ENCODE measurements at regions not wholly inside any gene's neighbourhood (a gene's known extent, or its start where the extent isn't known, plus 50 kb on each side); places are given as distances from the start of the nearest gene placed in this dataset.

- WGBS, result 79% methylated on average over 4 of the region's 4 CpGs
- TF ChIP-seq, protein P1, sequence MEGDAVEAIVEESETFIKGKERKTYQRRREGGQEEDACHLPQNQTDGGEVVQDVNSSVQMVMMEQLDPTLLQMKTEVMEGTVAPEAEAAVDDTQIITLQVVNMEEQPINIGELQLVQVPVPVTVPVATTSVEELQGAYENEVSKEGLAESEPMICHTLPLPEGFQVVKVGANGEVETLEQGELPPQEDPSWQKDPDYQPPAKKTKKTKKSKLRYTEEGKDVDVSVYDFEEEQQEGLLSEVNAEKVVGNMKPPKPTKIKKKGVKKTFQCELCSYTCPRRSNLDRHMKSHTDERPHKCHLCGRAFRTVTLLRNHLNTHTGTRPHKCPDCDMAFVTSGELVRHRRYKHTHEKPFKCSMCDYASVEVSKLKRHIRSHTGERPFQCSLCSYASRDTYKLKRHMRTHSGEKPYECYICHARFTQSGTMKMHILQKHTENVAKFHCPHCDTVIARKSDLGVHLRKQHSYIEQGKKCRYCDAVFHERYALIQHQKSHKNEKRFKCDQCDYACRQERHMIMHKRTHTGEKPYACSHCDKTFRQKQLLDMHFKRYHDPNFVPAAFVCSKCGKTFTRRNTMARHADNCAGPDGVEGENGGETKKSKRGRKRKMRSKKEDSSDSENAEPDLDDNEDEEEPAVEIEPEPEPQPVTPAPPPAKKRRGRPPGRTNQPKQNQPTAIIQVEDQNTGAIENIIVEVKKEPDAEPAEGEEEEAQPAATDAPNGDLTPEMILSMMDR (IDR thresholded peaks at IDR 0.05), result no peak
- TF ChIP-seq POLR2A (IDR thresholded peaks at IDR 0.05), result no peak
- no peak for TF ChIP-seq POLR2AphosphoS5 (IDR thresholded peaks at IDR 0.05)
- no peak for TF ChIP-seq EP300 (IDR thresholded peaks at IDR 0.05)
- Histone ChIP-seq H3K9me3 (no peaks in the 10 kb centered on the region), H3K27ac (no peak overlapping the region), H3K4me3 (no peak overlapping the region), H3K27me3 (no peaks in the 10 kb centered on the region), H3K36me3 (no peaks in the 10 kb centered on the region), H3K4me1 (no peaks in the 10 kb centered on the region)
- DNase-seq (ENCODE audit: low spot score in 2 of 2), result no peak
These were observed 251.5 kb downstream of the PTPRC start for GRCh38 chr1:198890214-198890930.

DNA sequence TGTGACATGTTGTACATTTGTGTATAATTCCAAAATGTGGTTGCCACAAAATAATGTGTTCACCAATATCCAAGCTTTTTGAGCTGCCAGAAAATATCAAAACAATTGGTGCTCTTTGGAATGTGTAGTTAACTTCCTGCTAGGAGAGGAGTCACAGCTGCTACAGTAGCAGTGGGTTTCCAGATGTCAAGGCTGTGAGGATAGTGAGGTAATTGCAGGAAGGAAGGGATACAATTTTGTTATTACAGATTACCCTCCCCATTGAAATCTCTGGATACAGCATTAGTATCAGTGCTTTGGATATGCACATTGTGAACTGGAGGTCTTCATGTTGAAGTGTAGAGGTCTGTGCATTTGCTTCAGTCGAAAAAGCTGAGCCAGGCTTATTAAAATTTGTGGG lies 253.2 kb downstream of the PTPRC start:
- H3K36me3 ChIP-seq, result no peaks in the 10 kb centered on the region
- TF ChIP-seq POLR2AphosphoS5 (IDR thresholded peaks at IDR 0.05) (no peak), EP300 (IDR thresholded peaks at IDR 0.05) (no peak), POLR2A (IDR thresholded peaks at IDR 0.05) (no peak)
- TF ChIP-seq, protein P1 (IDR thresholded peaks at IDR 0.05), result no peak
- no peak overlapping the region for H3K27ac ChIP-seq
- DNase-seq (ENCODE audit: low spot score in 2 of 2), result no peak
- no peaks in the 10 kb centered on the region for H3K27me3 ChIP-seq
- H3K4me1 ChIP-seq, result no peaks in the 10 kb centered on the region
- 67% methylated on average over 1 of the region's 1 CpG for WGBS
- H3K4me3 ChIP-seq, result no peak overlapping the region
- H3K9me3 ChIP-seq, result no peaks in the 10 kb centered on the region

DNA sequence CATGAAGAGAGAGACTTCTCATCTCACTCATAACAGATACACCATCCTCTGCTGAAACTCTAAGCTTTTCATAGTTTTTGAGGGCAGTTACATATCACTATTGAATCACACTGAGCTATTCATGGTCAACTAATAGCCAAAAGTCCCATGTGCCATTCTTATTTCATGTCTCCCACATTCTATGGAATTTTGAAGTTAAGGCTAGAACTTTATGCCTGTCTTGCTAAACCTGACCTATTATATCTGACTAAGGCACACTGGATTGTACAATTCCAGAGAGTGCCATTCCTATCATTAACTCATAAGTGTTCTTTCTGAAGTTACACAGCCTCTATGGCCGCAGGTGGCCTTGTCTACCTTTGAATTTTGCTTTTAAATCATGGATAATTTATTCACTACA lies 254.3 kb downstream of the PTPRC start:
- H3K9me3 ChIP-seq, result no peaks in the 10 kb centered on the region
- H3K4me1 ChIP-seq, result no peaks in the 10 kb centered on the region
- no peaks in the 10 kb centered on the region for H3K27me3 ChIP-seq
- no peak overlapping the region for H3K4me3 ChIP-seq
- WGBS, result 97% methylated on average over 1 of the region's 1 CpG
- DNase-seq (ENCODE audit: low spot score in 2 of 2), result no peak
- no peaks in the 10 kb centered on the region for H3K36me3 ChIP-seq
- TF ChIP-seq EP300 (IDR thresholded peaks at IDR 0.05) (no peak), POLR2A (IDR thresholded peaks at IDR 0.05) (no peak)
- TF ChIP-seq, protein P1 (IDR thresholded peaks at IDR 0.05), result no peak
- no peak overlapping the region for H3K27ac ChIP-seq

GRCh38 chr1:198893763-198894444 lies 255.1 kb downstream of the PTPRC start:
- no peaks in the 10 kb centered on the region for H3K27me3 ChIP-seq
- 94% methylated on average over 4 of the region's 4 CpGs for WGBS
- no peak for TF ChIP-seq POLR2AphosphoS5 (IDR thresholded peaks at IDR 0.05)
- TF ChIP-seq EP300 (IDR thresholded peaks at IDR 0.05), result no peak
- TF ChIP-seq POLR2A (IDR thresholded peaks at IDR 0.05), result no peak
- TF ChIP-seq, protein P1 (IDR thresholded peaks at IDR 0.05), result no peak
- no peak overlapping the region for H3K4me3 ChIP-seq
- no peak overlapping the region for H3K27ac ChIP-seq
- H3K9me3 ChIP-seq, result no peaks in the 10 kb centered on the region
- H3K4me1 ChIP-seq, result no peaks in the 10 kb centered on the region
- no peaks in the 10 kb centered on the region for H3K36me3 ChIP-seq
- DNase-seq (ENCODE audit: low spot score in 2 of 2), result no peak

GRCh38 chr1:198901266-198901665 lies 262.4 kb downstream of the PTPRC start:
- Histone ChIP-seq H3K27ac (no peak overlapping the region), H3K36me3 (no peaks in the 10 kb centered on the region), H3K27me3 (no peaks in the 10 kb centered on the region), H3K9me3 (no peaks in the 10 kb centered on the region), H3K4me1 (peaks cover 14% of the 10 kb centered on the region), H3K4me3 (no peak overlapping the region)
- WGBS, result 77% methylated on average over 3 of the region's 3 CpGs
- TF ChIP-seq POLR2A (IDR thresholded peaks at IDR 0.05), result no peak
- TF ChIP-seq EP300 (IDR thresholded peaks at IDR 0.05), result no peak
- no peak for TF ChIP-seq POLR2AphosphoS5 (IDR thresholded peaks at IDR 0.05)
- TF ChIP-seq, protein P1 (IDR thresholded peaks at IDR 0.05), result no peak
- no peak for DNase-seq (ENCODE audit: low spot score in 2 of 2)

Data from suprapubic skin (tissue), 4 donors.